Left renal cortex interstitium (tissue), 4 donors: ENCODE measurements at regions not wholly inside any gene's neighbourhood (a gene's known extent, or its start where the extent isn't known, plus 50 kb on each side); places are given as distances from the start of the nearest gene placed in this dataset.
"Not testable (repeated sequence)": the region's sequence is repeated elsewhere in the genome, so short reads cannot be mapped to it uniquely, and the experiment has no call there.

ENCODE experiments used
- DNase-seq, 4 donors: peaks; one replicate each; pipeline ENCODE4 v3.0.0-alpha.2; 2013; ENCODE audit warnings: low read depth in 4 of 4, low spot score in 2 of 4, missing footprints in 1 of 4

GRCh38 chrX:130550351-130550750 lies 148.6 kb downstream of the RBMX2 start:
- DNase-seq = no peak

- DNase-seq = no peak
These were observed 150.8 kb downstream of the RBMX2 start for GRCh38 chrX:130552444-130553073.

- no peak for DNase-seq
These were observed 153.6 kb downstream of the RBMX2 start for GRCh38 chrX:130555341-130555740.

- DNase-seq = no peak
These were observed 154.0 kb downstream of the RBMX2 start for GRCh38 chrX:130555757-130556156.

- no peak for DNase-seq
These were observed 155.2 kb downstream of the RBMX2 start for GRCh38 chrX:130556951-130557350.

GRCh38 chrX:130560544-130560943 lies 158.8 kb downstream of the RBMX2 start:
- DNase-seq = no peak

- DNase-seq = no peak
These were observed 160.1 kb downstream of the RBMX2 start for GRCh38 chrX:130561930-130562329.

GRCh38 chrX:130563476-130563875 lies 161.7 kb downstream of the RBMX2 start:
- no peak for DNase-seq

GRCh38 chrX:130566028-130566683 lies 164.4 kb downstream of the RBMX2 start:
- DNase-seq = no peak

GRCh38 chrX:130573030-130573429 lies 171.2 kb downstream of the RBMX2 start:
- DNase-seq = not testable (repeated sequence)
